Psoas muscle (tissue), 7 donors: ENCODE measurements at regions not wholly inside any gene's neighbourhood (a gene's known extent, or its start where the extent isn't known, plus 50 kb on each side); places are given as distances from the start of the nearest gene placed in this dataset.

Experiments used
- ATAC-seq, 4 donors: fragments of 200-7000 bp; cut with Tn5 transposase; one replicate each; pipeline ENCODE4 v1.9.1; 2020; ENCODE audit warnings: moderate library complexity in 3 of 4, mild to moderate bottlenecking in 2 of 4
- DNase-seq, 2 donors: peaks; one replicate each; pipeline ENCODE4 v3.0.0-alpha.2; 2020
- H3K27ac ChIP-seq: fragments of 200-600 bp; one replicate; pipeline ENCODE4 v1.8.0; 2022
- H3K27me3 ChIP-seq, 3 donors: fragments of 200-600 bp in 1 of 3; one replicate each; pipeline versions ENCODE4 v1.6.1 to v1.8.0; 2013 to 2022; ENCODE audit warnings: low read length in 2 of 3, mild to moderate bottlenecking in 2 of 3, moderate library complexity in 1 of 3; ENCODE audit not compliant: insufficient read depth in 3 of 3
- H3K36me3 ChIP-seq, 2 donors: fragments of 200-600 bp in 1 of 2; one replicate each; pipeline versions ENCODE4 v1.6.1 to v1.8.0; 2013 to 2022; ENCODE audit warnings: low read depth in 1 of 2, mild to moderate bottlenecking in 1 of 2, moderate library complexity in 1 of 2; ENCODE audit not compliant: insufficient read depth in 1 of 2
- H3K4me1 ChIP-seq: fragments of 200-600 bp; one replicate; pipeline ENCODE4 v1.8.0; 2022
- H3K4me3 ChIP-seq: fragments of 200-600 bp; one replicate; pipeline ENCODE4 v1.8.0; 2022; ENCODE audit warnings: mild to moderate bottlenecking
- H3K9me3 ChIP-seq: fragments of 200-600 bp; one replicate; pipeline ENCODE4 v1.8.0; 2022
- CTCF ChIP-seq: fragments of 200-600 bp; IDR thresholded peaks from one replicate; pipeline ENCODE4 v1.8.0; 2022; ENCODE audit warnings: antibody characterized with exemption
- WGBS, 3 donors: extraction: QIAGEN DNeasy Blood & Tissue Kit; methylation state at CpG; one replicate each; pipeline versions ENCODE4 v1.1.6 to v1.1.7; 2013; 5-methylcytosine and 5-hydroxymethylcytosine counted together
- intact Hi-C, 2 donors: fragments of 100-400 bp; cut with DNase I; formaldehyde crosslinking; loops; one replicate each; pipeline versions ENCODE4 v1.11.0 to v1.14.2; 2022
- donor health status: healthy with polysubstance abuse.
- donor health status: DM: no; HTN: no; CAD: no; lungs with moderate emphysema.
- donor health status: Bipolar disorder and iron deficiency.
- donor health status: healthy.
- donor health status: DM: yes; HTN: yes; CAD: no.
- donor health status: DM: no; HTN: no; CAD: no.
- donor health status: DM: yes; HTN: yes; CAD: no.

DNA sequence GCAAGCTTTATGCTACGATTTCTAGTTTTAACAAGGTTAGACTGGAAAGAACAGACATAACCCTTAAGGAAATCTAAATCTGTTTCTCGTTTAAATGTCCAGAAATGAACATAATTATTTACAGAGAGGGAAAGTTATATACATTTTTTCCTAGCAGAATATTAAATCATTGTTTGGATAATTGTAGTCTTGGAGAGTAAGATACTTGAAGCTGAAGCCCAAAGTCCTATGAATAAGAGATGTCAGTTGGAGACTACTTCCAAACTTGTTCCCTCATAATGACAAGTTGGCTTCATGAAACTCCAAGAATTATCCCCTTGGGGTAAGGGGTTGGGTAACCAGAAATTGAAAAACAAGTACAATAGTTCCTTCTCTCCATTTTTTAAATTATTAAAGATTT, 911.1 kb upstream of the MAN1A1 start:
- Histone ChIP-seq H3K27ac (no peak overlapping the region), H3K27me3 (no peaks in the 10 kb centered on the region), H3K4me1 (no peaks in the 10 kb centered on the region), H3K36me3 (no peaks in the 10 kb centered on the region), H3K4me3 (no peak overlapping the region), H3K9me3 (no peaks in the 10 kb centered on the region)
- TF ChIP-seq CTCF, result no peak
- 55 to 66% (median 56%) methylated on average over 2 of the region's 2 CpGs for WGBS, 3 donors
- intact Hi-C loops, result no loop called here
- ATAC-seq, result no peak
- DNase-seq, result no peak

- no peak overlapping the region for H3K27ac ChIP-seq
- no peaks in the 10 kb centered on the region for H3K9me3 ChIP-seq
- TF ChIP-seq CTCF, result no peak
- H3K27me3 ChIP-seq, result no peaks in the 10 kb centered on the region
- no peaks in the 10 kb centered on the region for H3K36me3 ChIP-seq
- H3K4me3 ChIP-seq, result no peak overlapping the region
- ATAC-seq (no peak), DNase-seq (no peak)
- intact Hi-C loops, result no loop called here
- H3K4me1 ChIP-seq, result no peaks in the 10 kb centered on the region
- WGBS, 3 donors, result 84 to 94% (median 90%) methylated on average over 4 of the region's 4 CpGs
Measured at GRCh38 chr6:120254651-120255050, 905.1 kb upstream of the MAN1A1 start.

DNA sequence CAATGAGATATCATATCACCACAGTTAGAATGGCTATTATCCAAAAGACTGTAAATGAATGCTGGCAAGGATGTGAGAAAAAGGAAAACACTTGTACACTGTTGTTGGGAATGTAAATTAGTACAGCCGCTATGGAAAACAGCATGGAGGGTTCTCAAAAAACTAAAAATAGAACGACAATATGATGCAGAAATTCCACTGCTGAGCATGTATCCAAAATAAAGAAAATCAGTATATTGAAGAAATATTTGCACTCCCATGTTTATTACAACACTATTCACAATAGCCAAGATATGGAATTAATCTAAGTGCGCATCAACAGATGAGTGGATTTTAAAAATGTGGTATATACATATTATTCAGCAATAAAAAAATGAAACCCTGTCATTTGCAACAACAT, 898.9 kb upstream of the MAN1A1 start:
- ATAC-seq (no peak), DNase-seq (no peak)
- H3K4me3 ChIP-seq, result no peak overlapping the region
- 40 to 56% (median 45%) methylated on average over 3 of the region's 3 CpGs for WGBS, 3 donors
- no peaks in the 10 kb centered on the region for H3K9me3 ChIP-seq
- H3K27me3 ChIP-seq, result no peaks in the 10 kb centered on the region
- no peaks in the 10 kb centered on the region for H3K36me3 ChIP-seq
- H3K27ac ChIP-seq, result no peak overlapping the region
- no peak for TF ChIP-seq CTCF
- H3K4me1 ChIP-seq, result no peaks in the 10 kb centered on the region
- intact Hi-C loops, result no loop called here

DNA sequence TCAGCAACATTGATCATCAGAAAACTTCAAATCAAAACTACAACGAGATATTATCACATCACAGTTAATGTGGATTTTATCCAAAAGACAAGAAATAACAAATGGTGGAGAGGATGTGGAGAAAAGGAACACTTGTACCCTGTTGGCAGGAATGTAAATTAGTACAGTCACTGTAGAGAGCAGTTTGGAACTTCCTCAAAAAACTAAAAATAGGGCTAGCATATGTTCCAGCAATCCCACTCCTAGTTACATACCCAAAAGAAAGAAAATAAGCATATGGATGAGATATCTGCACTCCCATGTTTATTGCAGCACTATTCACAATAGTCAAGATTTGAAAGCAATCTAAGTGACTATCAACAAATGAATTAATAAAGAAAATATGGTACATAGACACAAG, 887.7 kb upstream of the MAN1A1 start:
- Histone ChIP-seq H3K36me3 (no peaks in the 10 kb centered on the region), H3K9me3 (peaks cover 6% of the 10 kb centered on the region), H3K4me3 (no peak overlapping the region), H3K27ac (no peak overlapping the region), H3K4me1 (no peaks in the 10 kb centered on the region), H3K27me3 (no peaks in the 10 kb centered on the region)
- ATAC-seq (no peak), DNase-seq (no peak)
- no peak for TF ChIP-seq CTCF
- intact Hi-C loops, result no loop called here
- 54 to 81% (median 72%) methylated on average over 1 of the region's 1 CpG for WGBS, 3 donors

DNA sequence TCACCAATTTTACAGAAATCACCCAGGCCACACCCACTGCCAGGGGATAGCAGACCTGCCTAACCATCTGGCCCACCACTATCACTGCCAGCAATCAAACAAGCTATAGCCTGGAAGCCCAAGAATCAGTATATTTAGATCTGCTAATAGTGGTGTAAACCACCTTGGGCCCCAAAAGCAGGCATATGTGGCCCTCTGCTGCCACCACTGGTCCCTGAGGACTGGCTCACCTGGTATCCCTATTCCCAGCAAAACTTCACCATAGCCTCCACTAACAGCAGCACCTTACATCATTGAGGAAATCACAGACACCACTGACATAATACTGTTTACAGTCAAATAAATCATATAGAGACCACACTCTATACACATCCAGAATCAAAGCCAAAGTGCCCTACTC, 880.4 kb upstream of the MAN1A1 start:
- no peaks in the 10 kb centered on the region for H3K36me3 ChIP-seq
- H3K27ac ChIP-seq, result no peak overlapping the region
- no peak overlapping the region for H3K4me3 ChIP-seq
- no peak for TF ChIP-seq CTCF
- ATAC-seq (no peak), DNase-seq (no peak)
- intact Hi-C loops, result no loop called here
- peaks cover 5% of the 10 kb centered on the region for H3K9me3 ChIP-seq
- no peaks in the 10 kb centered on the region for H3K4me1 ChIP-seq
- peaks cover 0 to 2% (median 0%) of the 10 kb centered on the region in 3 donors for H3K27me3 ChIP-seq
